A673 (cell line): ENCODE measurements at regions not wholly inside any gene's neighbourhood (a gene's known extent, or its start where the extent isn't known, plus 50 kb on each side); places are given as distances from the start of the nearest gene placed in this dataset.

ENCODE experiments used
- EZH2 ChIP-seq: fragments of 200-600 bp; sonication (generic); IDR thresholded peaks from 2 replicates; pipeline ENCODE4 v1.6.1; 2017; ENCODE audit warnings: borderline replicate concordance, low read depth, mild to moderate bottlenecking, mixed read lengths, antibody characterized with exemption, low read length; ENCODE audit not compliant: poor library complexity, severe bottlenecking
- TF ChIP-seq, protein P1 (sequence below): fragments of 300-800, 200-600 bp; sonication (generic); conservative IDR thresholded peaks from 2 replicates; pipeline ENCODE4 v1.5.1; 2017; ENCODE audit warnings: low read depth, mild to moderate bottlenecking, antibody characterized with exemption, low read length, moderate library complexity, mixed read lengths

DNA sequence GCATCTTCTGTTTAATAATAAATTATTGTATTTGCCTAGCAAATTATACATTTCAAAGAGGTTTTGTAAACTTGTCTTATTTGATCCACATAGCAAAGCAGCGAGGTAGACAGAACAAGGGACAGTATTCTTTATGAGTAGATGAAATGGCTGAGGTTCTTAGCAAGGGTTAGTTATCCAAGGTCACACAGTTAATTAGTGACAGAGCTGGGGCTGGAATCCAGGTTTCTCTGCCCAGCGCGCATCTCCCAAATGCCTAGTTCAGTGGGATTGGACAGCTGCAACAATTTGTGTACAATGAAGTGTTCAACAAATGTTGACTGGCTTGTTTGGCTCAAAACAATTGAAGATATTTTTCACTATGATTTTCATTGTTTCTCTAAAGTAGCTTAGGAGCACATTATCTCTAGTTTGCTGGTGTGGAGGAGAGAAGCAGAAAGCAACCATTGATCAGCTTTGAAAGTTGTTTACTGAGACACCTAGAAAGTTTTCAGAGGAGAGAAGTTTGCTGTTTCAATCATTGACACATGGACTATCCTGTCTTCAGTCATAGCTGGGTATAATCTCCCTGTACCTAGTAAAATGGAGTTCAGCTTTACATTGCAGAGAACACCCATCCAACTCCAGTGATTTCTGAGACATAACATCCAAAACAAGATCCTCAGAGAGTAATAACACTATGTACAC, 270.6 kb downstream of the FAT3 start:
- TF ChIP-seq, protein P1, sequence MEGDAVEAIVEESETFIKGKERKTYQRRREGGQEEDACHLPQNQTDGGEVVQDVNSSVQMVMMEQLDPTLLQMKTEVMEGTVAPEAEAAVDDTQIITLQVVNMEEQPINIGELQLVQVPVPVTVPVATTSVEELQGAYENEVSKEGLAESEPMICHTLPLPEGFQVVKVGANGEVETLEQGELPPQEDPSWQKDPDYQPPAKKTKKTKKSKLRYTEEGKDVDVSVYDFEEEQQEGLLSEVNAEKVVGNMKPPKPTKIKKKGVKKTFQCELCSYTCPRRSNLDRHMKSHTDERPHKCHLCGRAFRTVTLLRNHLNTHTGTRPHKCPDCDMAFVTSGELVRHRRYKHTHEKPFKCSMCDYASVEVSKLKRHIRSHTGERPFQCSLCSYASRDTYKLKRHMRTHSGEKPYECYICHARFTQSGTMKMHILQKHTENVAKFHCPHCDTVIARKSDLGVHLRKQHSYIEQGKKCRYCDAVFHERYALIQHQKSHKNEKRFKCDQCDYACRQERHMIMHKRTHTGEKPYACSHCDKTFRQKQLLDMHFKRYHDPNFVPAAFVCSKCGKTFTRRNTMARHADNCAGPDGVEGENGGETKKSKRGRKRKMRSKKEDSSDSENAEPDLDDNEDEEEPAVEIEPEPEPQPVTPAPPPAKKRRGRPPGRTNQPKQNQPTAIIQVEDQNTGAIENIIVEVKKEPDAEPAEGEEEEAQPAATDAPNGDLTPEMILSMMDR, result no peak
- no peak for TF ChIP-seq EZH2
